Lower leg skin (tissue), 3 donors: ENCODE measurements at regions not wholly inside any gene's neighbourhood (a gene's known extent, or its start where the extent isn't known, plus 50 kb on each side); places are given as distances from the start of the nearest gene placed in this dataset.

Experiments
- CTCF ChIP-seq, 3 donors: fragments of 450-650 bp; IDR thresholded peaks; one replicate each; pipeline ENCODE4 v1.5.1; 2016; ENCODE audit warnings: antibody characterized with exemption in 3 of 3, mild to moderate bottlenecking in 3 of 3, moderate library complexity in 2 of 3
- POLR2A ChIP-seq, 2 donors: fragments of 450-650 bp; IDR thresholded peaks; one replicate each; pipeline ENCODE4 v1.6.1; 2016 to 2017; ENCODE audit warnings: antibody characterized with exemption in 2 of 2, mild to moderate bottlenecking in 1 of 2, moderate library complexity in 1 of 2

DNA sequence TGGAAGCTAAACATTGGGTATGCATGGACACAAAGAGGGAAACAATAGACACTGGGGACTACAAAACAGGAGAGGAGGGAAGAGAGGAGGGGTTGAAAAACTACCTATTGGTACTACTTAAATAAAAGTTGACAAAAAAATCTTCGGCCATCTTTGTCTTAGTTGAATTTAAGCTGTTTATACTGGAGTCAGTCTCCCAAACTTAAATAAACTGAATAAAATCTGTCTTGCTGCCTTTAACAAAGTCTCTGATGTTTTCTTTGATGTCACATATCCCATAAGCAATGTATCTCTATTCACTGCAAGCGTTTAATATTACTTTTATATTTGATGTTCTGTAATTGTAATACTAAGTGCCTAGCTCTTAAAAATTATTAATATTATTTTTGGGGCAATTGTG is 409.2 kb upstream of the EPHA7 start:
- TF ChIP-seq CTCF (IDR thresholded peaks at IDR 0.05), result no peak
- TF ChIP-seq POLR2A (IDR thresholded peaks at IDR 0.05), result no peak
